ENCODE measurements at regions not wholly inside any gene's neighbourhood (a gene's known extent, or its start where the extent isn't known, plus 50 kb on each side); places are given as distances from the start of the nearest gene placed in this dataset.

DNA sequence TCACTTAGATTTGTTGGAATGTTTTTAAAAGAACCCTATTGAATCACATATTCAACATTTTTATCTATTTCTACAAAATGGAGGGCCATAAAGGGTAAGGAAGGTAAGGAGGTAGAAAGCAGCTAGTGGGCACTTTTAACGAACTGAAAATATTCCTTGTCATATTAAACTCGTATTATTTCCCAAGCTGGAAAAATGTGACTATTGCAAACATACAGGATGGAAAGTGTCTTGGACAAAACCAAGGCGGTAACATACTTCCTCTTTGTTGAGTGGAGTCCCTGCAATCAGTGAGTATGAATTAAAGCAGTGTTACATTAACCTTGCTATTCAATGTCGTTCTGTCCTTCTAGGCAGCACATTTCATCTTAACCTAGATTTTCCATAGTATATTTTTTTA is 165.6 kb downstream of the RCN1 start:
- H3K4me1 ChIP-seq (ENCODE audit: control insufficient read depth in 2 of 2, insufficient read depth in 2 of 2, low read length in 1 of 2): no peaks in the 10 kb centered on the region

DNA sequence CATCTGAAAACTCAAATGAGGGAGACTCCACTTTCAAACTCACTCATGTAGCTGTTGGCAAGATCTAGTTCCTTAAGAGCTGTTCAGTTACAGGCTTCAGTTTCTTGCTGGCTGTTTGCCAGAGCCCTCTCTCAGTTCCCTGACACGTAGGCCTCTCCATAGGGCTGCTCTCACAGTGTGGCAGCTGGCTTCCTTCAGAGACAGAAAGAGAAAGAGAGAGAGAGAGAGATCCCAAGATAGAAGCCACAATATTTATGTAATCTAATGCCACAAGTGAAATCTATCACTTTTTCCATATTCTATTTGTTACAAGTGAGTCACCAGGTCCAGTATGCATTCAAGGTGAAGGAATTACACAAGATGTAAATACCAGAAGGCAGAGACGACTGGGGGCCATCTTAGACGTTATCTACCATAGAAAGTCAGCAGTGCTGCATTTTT is 168.8 kb downstream of the RCN1 start:
- Histone ChIP-seq H3K4me3 (ENCODE audit: low read depth in 1 of 2, low read length in 2 of 2) (no peak overlapping the region), H3K9me3 (ENCODE audit: control insufficient read depth in 2 of 2, insufficient read depth in 1 of 2, low read depth in 1 of 2, low read length in 1 of 2) (no peaks in the 10 kb centered on the region), H3K4me1 (ENCODE audit: control insufficient read depth in 2 of 2, insufficient read depth in 2 of 2, low read length in 1 of 2) (no peaks in the 10 kb centered on the region), H3K27me3 (ENCODE audit: control insufficient read depth in 1 of 2, insufficient read depth in 2 of 2, low read length in 2 of 2) (no peaks in the 10 kb centered on the region), H3K27ac (ENCODE audit: low read depth in 2 of 2, low read length in 1 of 2) (no peak overlapping the region), H3K36me3 (ENCODE audit: control insufficient read depth in 2 of 2, insufficient read depth in 2 of 2, low read length in 1 of 2) (no peaks in the 10 kb centered on the region)
- WGBS, 2 donors: 25 to 36% methylated on average over 3 of the region's 3 CpGs

More for the DNA sequence above, 165.6 kb downstream of the RCN1 start:
- Histone ChIP-seq H3K4me3 (ENCODE audit: low read depth in 1 of 2, low read length in 2 of 2) (no peak overlapping the region), H3K27me3 (ENCODE audit: control insufficient read depth in 1 of 2, insufficient read depth in 2 of 2, low read length in 2 of 2) (no peaks in the 10 kb centered on the region), H3K27ac (ENCODE audit: low read depth in 2 of 2, low read length in 1 of 2) (no peak overlapping the region), H3K9me3 (ENCODE audit: control insufficient read depth in 2 of 2, insufficient read depth in 1 of 2, low read depth in 1 of 2, low read length in 1 of 2) (no peaks in the 10 kb centered on the region), H3K36me3 (ENCODE audit: control insufficient read depth in 2 of 2, insufficient read depth in 2 of 2, low read length in 1 of 2) (no peaks in the 10 kb centered on the region)
- 72 to 75% methylated on average over 4 of the region's 4 CpGs for WGBS, 2 donors

DNA sequence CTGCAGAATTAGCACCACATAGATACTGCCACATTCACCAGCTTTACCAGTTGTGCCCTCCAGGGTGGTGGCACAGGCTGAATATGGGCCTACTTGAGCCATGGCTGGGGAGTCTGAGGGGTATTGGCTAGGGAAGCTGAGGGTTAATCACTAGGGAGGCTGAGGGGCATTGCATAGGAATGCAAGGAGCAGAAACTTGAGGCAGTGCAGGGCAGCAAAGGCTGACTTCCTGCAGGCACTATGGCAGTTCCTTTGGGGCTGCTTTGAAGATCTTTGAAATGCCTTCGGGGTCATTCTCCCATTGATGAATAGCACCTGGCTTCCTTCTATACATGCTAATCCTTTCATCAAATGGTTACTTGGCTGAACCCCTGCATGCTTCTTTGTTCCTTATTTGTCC is 171.5 kb downstream of the RCN1 start:
- Histone ChIP-seq H3K27ac (ENCODE audit: low read depth in 2 of 2, low read length in 1 of 2) (no peak overlapping the region), H3K4me3 (ENCODE audit: low read depth in 1 of 2, low read length in 2 of 2) (no peak overlapping the region), H3K9me3 (ENCODE audit: control insufficient read depth in 2 of 2, insufficient read depth in 1 of 2, low read depth in 1 of 2, low read length in 1 of 2) (no peaks in the 10 kb centered on the region), H3K36me3 (ENCODE audit: control insufficient read depth in 2 of 2, insufficient read depth in 2 of 2, low read length in 1 of 2) (no peaks in the 10 kb centered on the region), H3K4me1 (ENCODE audit: control insufficient read depth in 2 of 2, insufficient read depth in 2 of 2, low read length in 1 of 2) (no peaks in the 10 kb centered on the region), H3K27me3 (ENCODE audit: control insufficient read depth in 1 of 2, insufficient read depth in 2 of 2, low read length in 2 of 2) (no peaks in the 10 kb centered on the region)
- WGBS, 2 donors: 18 to 19% methylated on average over 1 of the region's 1 CpG

DNA sequence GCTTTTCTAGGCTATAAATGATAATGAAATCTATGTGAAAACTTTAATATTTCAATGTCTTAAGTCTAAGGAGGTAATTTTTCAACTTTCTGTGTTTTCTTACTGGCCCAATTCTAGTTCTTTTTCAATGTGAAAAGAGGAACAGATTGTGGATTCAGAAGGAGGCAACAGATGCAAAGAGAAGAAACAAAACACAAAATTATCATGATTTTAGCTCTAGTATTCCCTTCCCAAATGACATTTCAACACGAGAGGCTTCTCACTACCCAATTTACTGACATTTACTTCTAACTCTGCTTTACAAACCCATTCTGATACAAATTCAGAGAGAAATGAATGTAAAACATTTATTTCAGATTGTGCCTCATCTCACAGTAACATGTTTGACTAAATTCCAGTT is 169.4 kb downstream of the WT1 start:
- H3K36me3 ChIP-seq (ENCODE audit: control insufficient read depth in 2 of 2, insufficient read depth in 2 of 2, low read length in 1 of 2): no peaks in the 10 kb centered on the region
- no peaks in the 10 kb centered on the region for H3K4me1 ChIP-seq (ENCODE audit: control insufficient read depth in 2 of 2, insufficient read depth in 2 of 2, low read length in 1 of 2)
- H3K9me3 ChIP-seq (ENCODE audit: control insufficient read depth in 2 of 2, insufficient read depth in 1 of 2, low read depth in 1 of 2, low read length in 1 of 2): no peaks in the 10 kb centered on the region
- H3K4me3 ChIP-seq (ENCODE audit: low read depth in 1 of 2, low read length in 2 of 2): no peak overlapping the region
- H3K27ac ChIP-seq (ENCODE audit: low read depth in 2 of 2, low read length in 1 of 2): no peak overlapping the region
- no peaks in the 10 kb centered on the region for H3K27me3 ChIP-seq (ENCODE audit: control insufficient read depth in 1 of 2, insufficient read depth in 2 of 2, low read length in 2 of 2)
- 52 to 57% methylated on average over 1 of the region's 1 CpG for WGBS, 2 donors

DNA sequence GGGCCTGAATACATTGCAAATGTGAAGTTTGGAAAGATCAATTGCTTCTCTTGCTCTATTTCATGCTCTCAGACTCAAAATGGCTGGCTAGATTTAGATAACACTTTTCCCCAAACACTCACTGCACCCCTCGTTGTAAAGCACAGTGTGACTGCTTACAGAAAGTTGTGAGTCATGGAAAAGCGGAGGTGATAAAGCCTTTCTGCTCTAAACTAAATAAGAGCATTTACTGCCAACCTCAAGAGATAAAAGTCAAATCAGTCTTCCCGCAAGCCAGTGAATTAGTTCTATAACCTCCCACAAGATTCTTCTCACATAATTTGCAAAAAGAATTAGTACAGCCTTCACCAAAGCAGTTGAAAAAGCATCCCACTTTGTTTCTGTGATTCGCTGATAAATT is 168.7 kb downstream of the WT1 start:
- Histone ChIP-seq H3K27ac (ENCODE audit: low read depth in 2 of 2, low read length in 1 of 2) (no peak overlapping the region), H3K4me1 (ENCODE audit: control insufficient read depth in 2 of 2, insufficient read depth in 2 of 2, low read length in 1 of 2) (no peaks in the 10 kb centered on the region), H3K27me3 (ENCODE audit: control insufficient read depth in 1 of 2, insufficient read depth in 2 of 2, low read length in 2 of 2) (no peaks in the 10 kb centered on the region), H3K9me3 (ENCODE audit: control insufficient read depth in 2 of 2, insufficient read depth in 1 of 2, low read depth in 1 of 2, low read length in 1 of 2) (no peaks in the 10 kb centered on the region), H3K4me3 (ENCODE audit: low read depth in 1 of 2, low read length in 2 of 2) (no peak overlapping the region), H3K36me3 (ENCODE audit: control insufficient read depth in 2 of 2, insufficient read depth in 2 of 2, low read length in 1 of 2) (no peaks in the 10 kb centered on the region)
- WGBS, 2 donors: 70 to 71% methylated on average over 4 of the region's 4 CpGs

DNA sequence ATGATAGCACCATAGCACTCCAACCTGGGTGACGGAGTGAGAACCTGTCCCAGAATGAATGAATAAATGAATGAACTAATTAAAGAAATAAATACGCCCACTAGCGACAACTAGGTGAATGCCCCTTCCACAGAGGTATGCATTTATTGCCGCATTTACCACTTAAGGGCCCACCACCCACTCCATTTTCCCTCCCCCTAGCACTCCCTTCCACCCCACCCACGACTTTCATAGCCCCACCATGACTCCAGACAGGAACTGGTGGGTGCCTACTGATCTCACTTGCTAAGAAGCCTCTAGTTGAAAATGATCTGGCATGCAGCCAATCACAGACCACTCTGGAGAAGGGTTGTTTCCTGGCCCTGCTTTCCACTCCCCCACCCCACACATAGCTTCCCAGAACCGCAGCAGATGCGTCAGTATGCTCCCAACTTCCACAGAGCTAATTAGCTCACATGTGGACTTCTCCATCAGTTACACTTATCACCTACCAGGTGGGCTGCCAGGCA is 167.6 kb downstream of the WT1 start:
- H3K27me3 ChIP-seq (ENCODE audit: control insufficient read depth in 1 of 2, insufficient read depth in 2 of 2, low read length in 2 of 2): no peaks in the 10 kb centered on the region
- H3K4me3 ChIP-seq (ENCODE audit: low read depth in 1 of 2, low read length in 2 of 2): no peak overlapping the region
- no peaks in the 10 kb centered on the region for H3K4me1 ChIP-seq (ENCODE audit: control insufficient read depth in 2 of 2, insufficient read depth in 2 of 2, low read length in 1 of 2)
- 72 to 75% methylated on average over 7 of the region's 7 CpGs for WGBS, 2 donors
- H3K27ac ChIP-seq (ENCODE audit: low read depth in 2 of 2, low read length in 1 of 2): no peak overlapping the region
- H3K36me3 ChIP-seq (ENCODE audit: control insufficient read depth in 2 of 2, insufficient read depth in 2 of 2, low read length in 1 of 2): no peaks in the 10 kb centered on the region
- H3K9me3 ChIP-seq (ENCODE audit: control insufficient read depth in 2 of 2, insufficient read depth in 1 of 2, low read depth in 1 of 2, low read length in 1 of 2): no peaks in the 10 kb centered on the region

DNA sequence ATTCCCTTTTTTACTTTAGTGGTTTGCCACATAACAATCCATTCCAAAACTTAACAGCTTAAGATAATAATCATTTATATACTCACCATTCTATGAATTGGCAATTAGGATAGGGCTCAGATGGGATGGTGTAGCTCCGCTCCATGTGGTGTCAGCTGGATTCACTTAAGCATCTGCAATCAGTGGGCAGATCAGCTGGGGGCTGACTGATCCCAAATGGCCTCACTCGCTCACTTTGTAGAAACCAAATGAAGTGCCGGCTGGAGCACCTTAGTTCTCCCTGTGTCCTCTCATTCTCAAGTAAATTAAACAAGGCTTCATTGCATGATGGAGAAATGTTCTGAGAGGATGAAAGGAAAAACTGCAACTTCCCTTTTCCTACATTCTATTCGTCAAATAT is 161.4 kb downstream of the WT1 start:
- Histone ChIP-seq H3K36me3 (ENCODE audit: control insufficient read depth in 2 of 2, insufficient read depth in 2 of 2, low read length in 1 of 2) (no peaks in the 10 kb centered on the region), H3K4me3 (ENCODE audit: low read depth in 1 of 2, low read length in 2 of 2) (no peak overlapping the region), H3K27me3 (ENCODE audit: control insufficient read depth in 1 of 2, insufficient read depth in 2 of 2, low read length in 2 of 2) (no peaks in the 10 kb centered on the region), H3K27ac (ENCODE audit: low read depth in 2 of 2, low read length in 1 of 2) (no peak overlapping the region), H3K9me3 (ENCODE audit: control insufficient read depth in 2 of 2, insufficient read depth in 1 of 2, low read depth in 1 of 2, low read length in 1 of 2) (no peaks in the 10 kb centered on the region), H3K4me1 (ENCODE audit: control insufficient read depth in 2 of 2, insufficient read depth in 2 of 2, low read length in 1 of 2) (no peaks in the 10 kb centered on the region)
- WGBS, 2 donors: 79 to 80% methylated on average over 4 of the region's 4 CpGs

DNA sequence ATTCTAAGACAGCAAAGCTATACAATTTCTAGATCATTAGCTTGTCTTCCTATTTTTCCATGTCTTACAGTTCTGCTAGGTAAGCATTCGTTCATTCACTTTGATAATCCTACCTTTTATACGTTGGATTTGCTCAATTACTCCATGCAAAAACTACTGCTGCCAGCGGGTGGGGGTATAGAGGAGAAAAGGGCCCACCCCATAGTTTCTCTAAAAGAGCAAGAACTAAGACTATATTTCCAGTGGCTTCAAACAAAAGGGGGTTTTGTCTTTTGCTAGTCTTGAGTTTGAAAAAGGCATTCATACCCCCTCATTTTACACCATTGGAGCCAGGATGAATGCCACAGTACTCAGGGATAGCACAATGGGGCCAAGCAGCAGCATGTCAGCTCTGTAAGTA is 155.7 kb downstream of the WT1 start:
- Histone ChIP-seq H3K36me3 (ENCODE audit: control insufficient read depth in 2 of 2, insufficient read depth in 2 of 2, low read length in 1 of 2) (no peaks in the 10 kb centered on the region), H3K27ac (ENCODE audit: low read depth in 2 of 2, low read length in 1 of 2) (no peak overlapping the region), H3K4me3 (ENCODE audit: low read depth in 1 of 2, low read length in 2 of 2) (no peak overlapping the region), H3K27me3 (ENCODE audit: control insufficient read depth in 1 of 2, insufficient read depth in 2 of 2, low read length in 2 of 2) (no peaks in the 10 kb centered on the region), H3K9me3 (ENCODE audit: control insufficient read depth in 2 of 2, insufficient read depth in 1 of 2, low read depth in 1 of 2, low read length in 1 of 2) (no peaks in the 10 kb centered on the region), H3K4me1 (ENCODE audit: control insufficient read depth in 2 of 2, insufficient read depth in 2 of 2, low read length in 1 of 2) (no peaks in the 10 kb centered on the region)
- 39 to 51% methylated on average over 3 of the region's 3 CpGs for WGBS, 2 donors

DNA sequence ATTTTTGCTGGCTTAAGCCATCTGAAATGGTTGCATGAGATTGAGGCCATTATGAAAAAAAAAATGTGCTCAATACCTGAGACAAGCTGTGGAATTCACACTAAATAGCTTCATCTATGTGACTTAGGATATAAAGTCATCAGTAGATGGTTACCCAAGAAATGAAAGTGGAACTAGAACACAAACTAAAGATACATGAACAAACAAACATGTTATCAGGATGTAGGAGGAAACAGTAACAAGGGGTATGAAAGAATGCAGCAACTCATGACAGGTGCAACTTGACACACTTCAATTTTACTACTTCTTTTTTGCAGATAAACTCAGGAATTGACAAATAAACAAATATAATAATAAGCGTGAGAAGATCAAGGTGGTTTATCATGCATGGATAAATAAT is 155.0 kb downstream of the WT1 start:
- Histone ChIP-seq H3K36me3 (ENCODE audit: control insufficient read depth in 2 of 2, insufficient read depth in 2 of 2, low read length in 1 of 2) (no peaks in the 10 kb centered on the region), H3K27me3 (ENCODE audit: control insufficient read depth in 1 of 2, insufficient read depth in 2 of 2, low read length in 2 of 2) (no peaks in the 10 kb centered on the region), H3K4me3 (ENCODE audit: low read depth in 1 of 2, low read length in 2 of 2) (no peak overlapping the region), H3K9me3 (ENCODE audit: control insufficient read depth in 2 of 2, insufficient read depth in 1 of 2, low read depth in 1 of 2, low read length in 1 of 2) (no peaks in the 10 kb centered on the region), H3K4me1 (ENCODE audit: control insufficient read depth in 2 of 2, insufficient read depth in 2 of 2, low read length in 1 of 2) (no peaks in the 10 kb centered on the region), H3K27ac (ENCODE audit: low read depth in 2 of 2, low read length in 1 of 2) (no peak overlapping the region)
- WGBS, 2 donors: 77 to 93% methylated on average over 1 of the region's 1 CpG

DNA sequence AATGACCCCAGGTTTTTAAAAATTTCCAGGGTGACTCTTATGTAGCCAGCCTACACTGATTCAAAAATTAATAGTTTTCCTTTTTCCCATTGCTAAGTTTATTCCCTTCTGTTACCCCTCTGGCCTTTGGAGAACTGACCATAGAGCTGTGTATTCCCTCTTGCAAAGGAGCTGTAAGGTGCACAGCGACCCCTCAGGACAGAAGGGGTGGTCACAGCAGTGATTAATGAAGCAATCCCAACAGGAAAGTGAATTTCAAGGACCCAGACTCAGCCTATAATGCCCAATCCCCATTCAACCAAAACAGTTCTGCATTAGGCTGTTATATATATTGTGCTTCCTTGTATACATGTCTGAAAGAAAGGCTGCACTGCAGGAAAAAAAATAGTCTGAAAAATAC is 147.1 kb downstream of the WT1 start:
- no peaks in the 10 kb centered on the region for H3K9me3 ChIP-seq (ENCODE audit: control insufficient read depth in 2 of 2, insufficient read depth in 1 of 2, low read depth in 1 of 2, low read length in 1 of 2)
- H3K4me3 ChIP-seq (ENCODE audit: low read depth in 1 of 2, low read length in 2 of 2): no peak overlapping the region
- no peaks in the 10 kb centered on the region for H3K27me3 ChIP-seq (ENCODE audit: control insufficient read depth in 1 of 2, insufficient read depth in 2 of 2, low read length in 2 of 2)
- H3K4me1 ChIP-seq (ENCODE audit: control insufficient read depth in 2 of 2, insufficient read depth in 2 of 2, low read length in 1 of 2): no peaks in the 10 kb centered on the region
- WGBS, 2 donors: 17 to 25% methylated on average over 1 of the region's 1 CpG
- H3K27ac ChIP-seq (ENCODE audit: low read depth in 2 of 2, low read length in 1 of 2): no peak overlapping the region
- no peaks in the 10 kb centered on the region for H3K36me3 ChIP-seq (ENCODE audit: control insufficient read depth in 2 of 2, insufficient read depth in 2 of 2, low read length in 1 of 2)

Measured in esophagus (tissue), 2 donors.